ENCODE measurements at regions not wholly inside any gene's neighbourhood (a gene's known extent, or its start where the extent isn't known, plus 50 kb on each side); places are given as distances from the start of the nearest gene placed in this dataset.

DNA sequence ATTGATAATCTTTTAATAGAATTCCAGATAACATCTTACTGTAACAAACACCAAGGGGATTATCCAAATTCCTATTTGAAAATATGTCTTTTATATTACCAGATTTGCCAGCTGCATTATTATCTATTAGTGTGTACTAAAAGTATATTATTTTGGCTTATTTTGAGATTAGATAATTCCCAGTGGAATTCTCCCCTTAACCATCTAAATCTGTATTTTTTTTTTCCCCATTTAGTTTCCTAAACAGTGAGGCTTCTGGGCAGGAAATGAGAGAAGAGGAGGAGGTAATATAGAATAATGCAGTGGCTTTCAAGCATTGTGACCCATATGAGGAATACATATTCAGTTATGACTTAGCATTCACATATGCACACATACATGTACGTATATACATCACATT, 53.5 kb upstream of the ABL1 start:
- DNase-seq (ENCODE audit: low read depth in 3 of 3), result no peak

DNA sequence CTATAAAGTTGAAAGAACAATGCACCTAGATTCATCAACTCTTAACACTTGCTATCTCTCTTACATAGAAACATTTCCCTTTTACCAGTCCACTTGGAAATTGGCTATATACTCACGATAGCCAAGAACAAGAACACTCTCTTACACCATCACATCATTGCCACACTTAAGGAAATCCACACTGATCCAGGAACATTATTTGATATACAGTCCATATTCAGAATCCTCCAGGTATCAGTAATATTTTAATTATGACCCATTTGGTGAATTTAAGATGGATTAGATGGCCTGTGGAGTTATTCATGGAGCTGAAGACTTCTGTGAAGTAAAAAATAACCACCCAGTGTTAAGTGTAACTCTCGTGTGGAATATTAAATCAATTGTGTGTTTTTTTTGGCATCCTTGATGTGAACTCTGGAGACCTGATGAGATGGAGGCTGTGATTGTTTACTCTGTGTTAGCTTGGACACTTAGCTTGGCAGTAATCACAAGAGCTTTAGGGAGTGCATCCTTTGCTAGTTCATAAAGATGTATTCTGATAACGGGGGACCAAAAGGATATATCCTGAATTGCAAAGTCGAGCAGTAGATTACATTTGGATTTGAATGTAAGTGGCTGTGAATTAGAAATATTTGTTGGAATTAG, 52.0 kb upstream of the ABL1 start:
- DNase-seq (ENCODE audit: low read depth in 3 of 3), result no peak

DNA sequence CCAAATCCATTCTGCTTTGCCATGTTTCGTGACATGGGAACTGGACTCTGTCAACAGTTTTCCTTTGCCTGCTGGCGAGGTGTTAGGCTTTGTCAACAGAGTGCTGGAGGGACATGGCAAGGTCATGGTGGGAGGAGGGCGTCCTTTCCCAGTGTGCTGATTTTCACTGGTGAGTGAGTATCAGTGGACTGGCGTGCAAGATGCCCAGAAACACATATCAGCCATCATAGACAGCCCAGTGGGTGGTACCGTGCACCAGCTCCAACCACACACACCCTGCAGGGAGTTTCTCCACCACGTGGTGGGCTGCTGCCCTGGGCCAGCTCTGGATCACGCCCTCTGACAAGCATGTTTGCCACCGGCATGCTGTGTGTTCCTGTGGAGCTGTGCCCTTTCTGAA, 50.0 kb upstream of the ABL1 start:
- no peak for DNase-seq (ENCODE audit: low read depth in 3 of 3)
